GM12873 (cell line): ENCODE measurements at regions not wholly inside any gene's neighbourhood (a gene's known extent, or its start where the extent isn't known, plus 50 kb on each side); places are given as distances from the start of the nearest gene placed in this dataset.

Source experiments
- CTCF ChIP-seq: IDR thresholded peaks from 2 replicates; pipeline ENCODE4 v1.5.1; 2012; ENCODE audit warnings: low read depth, mild to moderate bottlenecking, moderate library complexity, low read length, control low read depth; ENCODE audit not compliant: insufficient read depth; ENCODE audit errors: missing control alignments

DNA sequence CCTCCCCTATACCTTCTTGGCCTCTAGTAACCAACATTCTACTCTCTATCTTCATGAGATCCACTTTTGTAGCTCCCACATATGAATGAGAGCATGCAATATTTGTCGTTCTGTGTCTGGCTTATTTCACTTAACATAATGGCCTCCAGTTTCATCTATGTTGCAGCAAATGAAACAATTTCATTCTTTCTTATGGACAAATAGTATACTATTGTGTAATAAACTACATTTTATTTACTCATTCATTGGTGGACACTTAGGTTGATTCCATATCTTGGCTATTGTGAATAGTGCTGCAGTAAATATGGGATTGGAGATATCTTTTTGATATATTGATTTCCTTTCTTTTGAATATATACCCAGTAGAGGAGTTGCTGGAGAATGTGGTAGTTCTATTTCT is 151.1 kb downstream of the JRKL start:
- TF ChIP-seq CTCF = no peak

DNA sequence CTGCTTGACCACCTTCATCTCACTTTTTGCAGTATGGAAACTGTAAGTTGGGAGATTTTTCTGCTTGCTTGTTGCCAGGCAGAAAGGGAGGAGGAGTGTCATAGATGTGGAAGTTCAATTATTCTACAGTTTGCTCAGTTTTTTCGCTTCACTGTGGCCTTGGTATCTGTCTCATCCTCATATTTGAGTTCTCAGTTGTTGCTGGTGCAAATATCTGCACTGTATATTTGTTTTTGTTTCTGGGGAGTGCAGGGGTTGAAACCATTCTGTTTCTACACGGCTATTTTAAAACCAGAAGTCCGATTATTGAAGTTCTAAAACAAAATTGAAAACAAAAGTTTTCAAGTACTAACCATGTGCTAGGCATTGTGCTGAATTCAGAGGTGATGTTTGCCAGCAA is 153.4 kb downstream of the JRKL start:
- TF ChIP-seq CTCF = no peak

DNA sequence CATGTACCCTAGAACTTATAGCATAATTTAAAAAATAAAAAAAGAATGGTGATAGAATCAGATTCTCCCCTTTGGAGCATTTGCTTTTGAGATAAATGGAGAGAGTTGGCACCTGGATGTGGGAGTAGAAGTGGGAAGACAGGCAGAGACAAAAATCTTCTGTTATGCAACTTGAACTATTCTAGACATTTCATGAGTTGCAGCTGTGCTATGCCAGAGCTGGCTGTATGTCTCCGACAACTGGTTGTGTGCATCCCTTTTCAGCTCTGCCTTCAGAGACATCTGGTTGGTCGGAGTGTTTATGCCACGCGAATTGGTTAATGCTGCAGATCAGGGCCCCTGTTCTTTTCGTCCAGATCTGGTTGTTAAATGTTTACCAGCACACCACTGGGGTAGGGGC is 161.3 kb downstream of the JRKL start:
- no peak for TF ChIP-seq CTCF

DNA sequence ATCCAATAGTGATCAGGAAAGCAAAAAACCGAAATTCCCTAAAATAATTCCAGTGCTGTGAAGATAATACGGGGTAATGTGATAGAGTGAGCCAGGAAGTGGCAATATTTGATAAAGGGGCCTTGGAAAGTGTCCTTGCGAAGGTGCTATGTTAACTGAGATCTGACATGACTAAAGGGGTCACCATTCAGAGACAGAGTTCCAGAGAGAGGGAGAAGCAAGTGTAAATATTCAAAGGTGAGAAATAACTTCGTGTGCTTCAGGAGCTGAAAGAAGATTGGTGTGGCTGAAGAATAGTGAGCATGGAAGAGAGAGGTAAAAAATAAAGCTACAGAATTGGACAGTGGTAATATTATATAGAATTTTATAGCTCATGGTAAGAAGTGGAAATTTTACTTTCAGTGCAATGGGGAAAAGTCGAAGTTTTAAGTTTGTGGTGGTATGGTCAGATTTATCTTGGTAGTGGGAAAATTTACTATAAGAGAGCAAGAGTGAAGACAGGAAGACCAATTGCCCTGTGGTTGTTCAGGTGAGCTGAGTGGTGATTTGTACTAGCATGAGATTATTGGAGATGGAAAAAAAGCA is 164.5 kb downstream of the JRKL start:
- TF ChIP-seq CTCF = no peak

GRCh38 chr11:96567176-96567575 is 177.4 kb downstream of the JRKL start:
- TF ChIP-seq CTCF = no peak

DNA sequence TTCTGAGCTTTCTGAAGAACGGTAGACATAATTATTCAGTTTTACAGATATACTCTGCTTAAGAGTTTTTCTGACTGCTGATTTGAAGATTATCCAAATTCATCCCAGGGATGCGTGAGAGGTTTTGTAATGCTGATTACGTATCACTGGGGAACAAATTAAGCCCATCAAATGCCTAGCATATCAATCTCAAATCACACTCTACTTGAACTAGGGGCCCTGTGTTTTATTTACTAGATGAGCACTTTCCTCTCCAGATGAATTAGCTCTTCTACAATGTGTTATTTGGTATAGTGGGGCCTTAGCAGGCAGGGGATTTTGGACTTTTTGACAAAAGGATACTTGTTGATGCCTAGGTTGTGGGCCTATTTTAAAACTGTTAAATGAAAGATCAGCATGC is 177.9 kb downstream of the JRKL start:
- TF ChIP-seq CTCF = no peak

- TF ChIP-seq CTCF = no peak
Observed at GRCh38 chr11:96576383-96576782, 186.6 kb downstream of the JRKL start.

- no peak for TF ChIP-seq CTCF
Observed at GRCh38 chr11:96578379-96578778, 188.6 kb downstream of the JRKL start.
